ENCODE measurements at regions not wholly inside any gene's neighbourhood (a gene's known extent, or its start where the extent isn't known, plus 50 kb on each side); places are given as distances from the start of the nearest gene placed in this dataset.

DNA sequence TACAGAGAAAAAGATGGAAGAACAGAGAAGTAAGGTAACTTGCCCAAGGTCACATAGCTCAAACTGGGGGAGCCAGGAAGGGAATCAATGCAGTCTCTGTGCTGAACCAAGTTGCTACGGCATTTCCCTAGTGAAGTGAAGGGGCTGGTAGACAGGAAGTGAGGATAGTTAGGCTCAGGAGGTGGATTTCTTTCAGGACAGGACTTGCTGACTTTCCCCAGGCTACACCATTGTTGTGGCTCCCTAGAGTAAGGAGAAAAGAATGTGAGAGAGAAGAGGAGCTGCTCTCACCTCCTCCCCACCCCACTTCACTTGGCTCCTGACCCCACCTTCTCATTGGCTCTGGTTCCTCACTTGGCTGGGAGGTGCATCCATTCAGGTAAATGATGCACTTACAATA is 316.9 kb downstream of the INHBA start:
- Histone ChIP-seq H3K9me3 (ENCODE audit: low read depth) (no peaks in the 10 kb centered on the region), H3K36me3 (replicated peaks; ENCODE audit: insufficient read depth, low read depth) (no peaks in the 10 kb centered on the region), H3K4me1 (ENCODE audit: insufficient read depth) (no peaks in the 10 kb centered on the region), H3K27ac (no peak overlapping the region), H3K79me2 (no peaks in the 10 kb centered on the region), H3K4me2 (no peak overlapping the region), H3K9me2 (replicated peaks; ENCODE audit: insufficient read depth) (no peaks in the 10 kb centered on the region), H3K4me3 (no peak overlapping the region), H3K27me3 (no peaks in the 10 kb centered on the region), H2AFZ (no peak overlapping the region), H4K20me1 (ENCODE audit: insufficient read depth, poor library complexity, severe bottlenecking) (no peaks in the 10 kb centered on the region)
- no peak for DNase-seq (ENCODE audit: low spot score)
- WGBS (ENCODE audit: low lambda C conversion rate, missing lambda C conversion rate): 63% methylated on average over 1 of the region's 1 CpG
- TF ChIP-seq EZH2phosphoT487 (IDR thresholded peaks at IDR 0.05; ENCODE audit: low read depth, severe bottlenecking, unreplicated experiment) (no peak), EZH2 (IDR thresholded peaks at IDR 0.05; ENCODE audit: borderline replicate concordance) (no peak)
- TF ChIP-seq, protein P1, sequence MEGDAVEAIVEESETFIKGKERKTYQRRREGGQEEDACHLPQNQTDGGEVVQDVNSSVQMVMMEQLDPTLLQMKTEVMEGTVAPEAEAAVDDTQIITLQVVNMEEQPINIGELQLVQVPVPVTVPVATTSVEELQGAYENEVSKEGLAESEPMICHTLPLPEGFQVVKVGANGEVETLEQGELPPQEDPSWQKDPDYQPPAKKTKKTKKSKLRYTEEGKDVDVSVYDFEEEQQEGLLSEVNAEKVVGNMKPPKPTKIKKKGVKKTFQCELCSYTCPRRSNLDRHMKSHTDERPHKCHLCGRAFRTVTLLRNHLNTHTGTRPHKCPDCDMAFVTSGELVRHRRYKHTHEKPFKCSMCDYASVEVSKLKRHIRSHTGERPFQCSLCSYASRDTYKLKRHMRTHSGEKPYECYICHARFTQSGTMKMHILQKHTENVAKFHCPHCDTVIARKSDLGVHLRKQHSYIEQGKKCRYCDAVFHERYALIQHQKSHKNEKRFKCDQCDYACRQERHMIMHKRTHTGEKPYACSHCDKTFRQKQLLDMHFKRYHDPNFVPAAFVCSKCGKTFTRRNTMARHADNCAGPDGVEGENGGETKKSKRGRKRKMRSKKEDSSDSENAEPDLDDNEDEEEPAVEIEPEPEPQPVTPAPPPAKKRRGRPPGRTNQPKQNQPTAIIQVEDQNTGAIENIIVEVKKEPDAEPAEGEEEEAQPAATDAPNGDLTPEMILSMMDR (IDR thresholded peaks at IDR 0.05; ENCODE audit: poor library complexity): no peak

DNA sequence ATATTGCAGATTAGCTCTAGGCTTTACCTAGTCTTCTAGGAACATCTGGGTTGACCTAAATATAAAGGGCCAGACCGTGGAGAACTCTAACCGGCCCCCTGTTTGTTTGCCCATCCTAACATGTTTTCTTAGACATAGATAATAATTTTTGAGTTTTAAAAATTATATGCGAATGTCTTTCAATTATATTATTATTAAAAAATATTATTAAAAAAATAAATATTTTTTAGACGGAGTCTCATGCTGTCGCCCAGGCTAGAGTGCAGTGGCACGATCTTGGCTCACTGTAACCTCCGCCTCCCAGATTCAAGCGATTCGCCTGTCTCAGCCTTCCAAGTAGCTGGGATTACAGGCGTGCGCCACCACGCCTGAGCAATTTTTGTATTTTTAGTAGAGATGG is 318.5 kb downstream of the INHBA start:
- H4K20me1 ChIP-seq (ENCODE audit: insufficient read depth, poor library complexity, severe bottlenecking): no peaks in the 10 kb centered on the region
- no peaks in the 10 kb centered on the region for H3K79me2 ChIP-seq
- no peaks in the 10 kb centered on the region for H3K9me2 ChIP-seq (replicated peaks; ENCODE audit: insufficient read depth)
- 88% methylated on average over 12 of the region's 12 CpGs for WGBS (ENCODE audit: low lambda C conversion rate, missing lambda C conversion rate)
- no peaks in the 10 kb centered on the region for H3K36me3 ChIP-seq (replicated peaks; ENCODE audit: insufficient read depth, low read depth)
- H3K9me3 ChIP-seq (ENCODE audit: low read depth): no peaks in the 10 kb centered on the region
- no peaks in the 10 kb centered on the region for H3K4me1 ChIP-seq (ENCODE audit: insufficient read depth)
- no peak overlapping the region for H3K27ac ChIP-seq
- TF ChIP-seq EZH2 (IDR thresholded peaks at IDR 0.05; ENCODE audit: borderline replicate concordance): no peak
- no peak for TF ChIP-seq EZH2phosphoT487 (IDR thresholded peaks at IDR 0.05; ENCODE audit: low read depth, severe bottlenecking, unreplicated experiment)
- TF ChIP-seq, protein P1 (IDR thresholded peaks at IDR 0.05; ENCODE audit: poor library complexity): no peak
- DNase-seq (ENCODE audit: low spot score): no peak
- H3K4me2 ChIP-seq: no peak overlapping the region
- H3K27me3 ChIP-seq: no peaks in the 10 kb centered on the region
- no peak overlapping the region for H3K4me3 ChIP-seq
- H2AFZ ChIP-seq: no peak overlapping the region

DNA sequence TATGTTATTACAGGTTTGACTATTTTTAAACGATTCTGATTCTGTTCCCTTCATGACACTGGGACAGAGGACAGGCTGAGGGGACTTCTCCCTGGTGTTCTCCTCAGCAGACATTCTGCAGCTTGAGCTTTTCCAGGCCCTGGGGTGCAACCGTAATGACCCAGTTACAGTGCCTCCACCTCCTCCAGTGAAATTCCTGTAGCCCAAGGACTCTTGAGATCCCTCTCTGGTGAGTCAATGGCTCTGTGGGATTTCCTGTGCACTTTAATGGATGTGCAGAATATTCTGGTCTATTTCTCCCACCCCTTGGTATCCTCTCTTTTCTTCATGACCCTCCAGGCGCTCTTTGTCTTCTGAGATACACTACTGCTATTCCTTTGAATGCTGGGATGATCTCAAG is 319.3 kb downstream of the INHBA start:
- DNase-seq (ENCODE audit: low spot score): no peak
- Histone ChIP-seq H3K9me3 (ENCODE audit: low read depth) (no peaks in the 10 kb centered on the region), H3K79me2 (no peaks in the 10 kb centered on the region), H4K20me1 (ENCODE audit: insufficient read depth, poor library complexity, severe bottlenecking) (no peaks in the 10 kb centered on the region), H2AFZ (no peak overlapping the region), H3K4me2 (no peak overlapping the region), H3K4me3 (no peak overlapping the region), H3K9me2 (replicated peaks; ENCODE audit: insufficient read depth) (no peaks in the 10 kb centered on the region), H3K4me1 (ENCODE audit: insufficient read depth) (no peaks in the 10 kb centered on the region), H3K36me3 (replicated peaks; ENCODE audit: insufficient read depth, low read depth) (no peaks in the 10 kb centered on the region), H3K27me3 (no peaks in the 10 kb centered on the region), H3K27ac (no peak overlapping the region)
- WGBS (ENCODE audit: low lambda C conversion rate, missing lambda C conversion rate): 52% methylated on average over 3 of the region's 3 CpGs
- no peak for TF ChIP-seq EZH2 (IDR thresholded peaks at IDR 0.05; ENCODE audit: borderline replicate concordance)
- TF ChIP-seq EZH2phosphoT487 (IDR thresholded peaks at IDR 0.05; ENCODE audit: low read depth, severe bottlenecking, unreplicated experiment): no peak
- TF ChIP-seq, protein P1 (IDR thresholded peaks at IDR 0.05; ENCODE audit: poor library complexity): no peak

DNA sequence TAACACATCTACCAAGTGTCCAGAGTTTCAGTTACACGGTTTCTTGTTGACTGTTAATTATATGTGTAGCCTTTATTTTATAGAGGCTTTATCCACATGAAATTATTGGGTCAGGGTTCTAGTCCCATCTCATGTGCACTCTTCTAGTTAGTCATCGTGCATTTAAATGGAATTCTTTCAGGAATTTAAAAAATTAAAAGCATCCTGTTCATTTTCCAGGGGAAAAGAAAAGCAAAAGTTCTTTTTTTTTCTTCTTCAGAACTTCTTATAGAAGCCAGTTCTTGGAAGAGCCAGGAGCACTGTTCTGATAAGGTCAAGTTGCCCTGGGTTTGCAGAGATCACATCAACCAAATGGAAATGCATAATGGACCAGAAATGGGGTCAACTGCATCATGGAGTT is 324.7 kb downstream of the INHBA start:
- Histone ChIP-seq H3K79me2 (no peaks in the 10 kb centered on the region), H2AFZ (no peak overlapping the region), H3K36me3 (replicated peaks; ENCODE audit: insufficient read depth, low read depth) (no peaks in the 10 kb centered on the region), H3K9me3 (ENCODE audit: low read depth) (no peaks in the 10 kb centered on the region), H3K27ac (no peak overlapping the region), H3K4me3 (no peak overlapping the region), H3K9me2 (replicated peaks; ENCODE audit: insufficient read depth) (no peaks in the 10 kb centered on the region), H3K4me1 (ENCODE audit: insufficient read depth) (no peaks in the 10 kb centered on the region), H3K4me2 (no peak overlapping the region), H3K27me3 (no peaks in the 10 kb centered on the region), H4K20me1 (ENCODE audit: insufficient read depth, poor library complexity, severe bottlenecking) (no peaks in the 10 kb centered on the region)
- 75% methylated on average over 2 of the region's 2 CpGs for WGBS (ENCODE audit: low lambda C conversion rate, missing lambda C conversion rate)
- no peak for DNase-seq (ENCODE audit: low spot score)
- TF ChIP-seq, protein P1 (IDR thresholded peaks at IDR 0.05; ENCODE audit: poor library complexity): no peak
- TF ChIP-seq EZH2phosphoT487 (IDR thresholded peaks at IDR 0.05; ENCODE audit: low read depth, severe bottlenecking, unreplicated experiment) (no peak), EZH2 (IDR thresholded peaks at IDR 0.05; ENCODE audit: borderline replicate concordance) (no peak)
